ENCODE measurements at regions not wholly inside any gene's neighbourhood (a gene's known extent, or its start where the extent isn't known, plus 50 kb on each side); places are given as distances from the start of the nearest gene placed in this dataset.

- ChIA-PET SMC1A (ENCODE audit: uncharacterized antibody, unreplicated experiment) (no interaction called here), POLR2A (no interaction called here), RAD21 (ENCODE audit: unreplicated experiment) (interaction anchor here (0.6 kb wide), 1 partner anchor 97 kb away, joined by 3 read pairs; no protein-coding TSS in a partner anchor), CTCF (interaction anchor here (0.8 to 1.3 kb wide), 2 partner anchors 16 to 18 kb away, joined by 3 read pairs; no protein-coding TSS in a partner anchor)
- no peaks in the 10 kb centered on the region; a peak in 1 of 4 replicates for H3K27me3 ChIP-seq (replicated peaks in 1 of 2; ENCODE audit: control insufficient read depth in 2 of 2, insufficient read depth in 2 of 2, low read length in 1 of 2)
- H3K36me3 ChIP-seq (ENCODE audit: control insufficient read depth in 2 of 2, insufficient read depth in 2 of 2, low read length in 1 of 2): no peaks in the 10 kb centered on the region
- no peak overlapping the region for H3K4me3 ChIP-seq
- ATAC-seq: no peak
- WGBS (ENCODE audit: insufficient coverage, insufficient replicate concordance, low lambda C conversion rate, missing lambda C conversion rate): 37% methylated on average over 2 of the region's 2 CpGs
- no peak overlapping the region for H2AFZ ChIP-seq (ENCODE audit: control insufficient read depth, low read depth, low read length)
- intact Hi-C loops (cut with micrococcal nuclease; ENCODE audit: unreplicated experiment) (no loop called here), in situ Hi-C loops (cut with MboI) (no loop called here)
- no TSS peak for BruUV-seq (replicated peaks)
- no peak for FAIRE-seq
- H3K4me1 ChIP-seq (ENCODE audit: control insufficient read depth, insufficient read depth, low read length): no peaks in the 10 kb centered on the region
- no peak overlapping the region for H3K9ac ChIP-seq (ENCODE audit: control insufficient read depth, insufficient read depth, low read length)
- H4K20me1 ChIP-seq (ENCODE audit: control insufficient read depth, insufficient read depth): no peaks in the 10 kb centered on the region
- no peaks in the 10 kb centered on the region for H3K79me2 ChIP-seq (ENCODE audit: control insufficient read depth, insufficient read depth, low read length)
- no peak overlapping the region for H3K27ac ChIP-seq (ENCODE audit: control insufficient read depth, insufficient read depth)
- TF ChIP-seq BCLAF1 (IDR thresholded peaks at IDR 0.05) (no peak), BHLHE40 (IDR thresholded peaks at IDR 0.05; ENCODE audit: borderline replicate concordance in 1 of 2, low read depth in 2 of 2, low read length in 1 of 2) (no peak), MXI1 (IDR thresholded peaks at IDR 0.05; ENCODE audit: low read depth, low read length) (no peak), NFYB (IDR thresholded peaks at IDR 0.05; ENCODE audit: insufficient read depth, low read depth, low read length) (no peak), HDAC2 (IDR thresholded peaks at IDR 0.05) (no peak), LARP7 (IDR thresholded peaks at IDR 0.05) (no peak), STAT3 (IDR thresholded peaks at IDR 0.05; ENCODE audit: low read depth, low read length) (no peak), NFYA (IDR thresholded peaks at IDR 0.05; ENCODE audit: borderline replicate concordance, low read depth, low read length) (no peak), RAD51 (IDR thresholded peaks at IDR 0.05) (no peak), RFX5 (IDR thresholded peaks at IDR 0.05; ENCODE audit: low read depth, low read length) (no peak), EGR1 (IDR thresholded peaks at IDR 0.05; ENCODE audit: borderline replicate concordance in 1 of 2, low read depth in 2 of 2, low read length in 2 of 2) (no peak), RELA (IDR thresholded peaks at IDR 0.05; ENCODE audit: borderline replicate concordance, partially characterized antibody) (no peak), FOXK2 (IDR thresholded peaks at IDR 0.05) (no peak), WRNIP1 (IDR thresholded peaks at IDR 0.05; ENCODE audit: borderline replicate concordance, low read depth, low read length) (no peak), SIN3A (IDR thresholded peaks at IDR 0.05; ENCODE audit: low read depth, low read length) (no peak), NR2C2 (IDR thresholded peaks at IDR 0.05; ENCODE audit: borderline replicate concordance, control insufficient read depth, insufficient read length, low read depth) (no peak)
- no peaks in the 10 kb centered on the region; the same call in 2 of the 3 replicates for H3K9me3 ChIP-seq (replicated peaks; ENCODE audit: control insufficient read depth, insufficient read depth, low read length)
- no peak for DNase-seq (ENCODE audit: low read depth, low spot score)
- H3K4me2 ChIP-seq (ENCODE audit: control insufficient read depth, insufficient read depth): no peak overlapping the region
Observed at GRCh38 chr16:82360024-82360783, 190.2 kb upstream of the MPHOSPH6 start.

Data from GM12878 (cell line).